ENCODE measurements at regions not wholly inside any gene's neighbourhood (a gene's known extent, or its start where the extent isn't known, plus 50 kb on each side); places are given as distances from the start of the nearest gene placed in this dataset.

DNA sequence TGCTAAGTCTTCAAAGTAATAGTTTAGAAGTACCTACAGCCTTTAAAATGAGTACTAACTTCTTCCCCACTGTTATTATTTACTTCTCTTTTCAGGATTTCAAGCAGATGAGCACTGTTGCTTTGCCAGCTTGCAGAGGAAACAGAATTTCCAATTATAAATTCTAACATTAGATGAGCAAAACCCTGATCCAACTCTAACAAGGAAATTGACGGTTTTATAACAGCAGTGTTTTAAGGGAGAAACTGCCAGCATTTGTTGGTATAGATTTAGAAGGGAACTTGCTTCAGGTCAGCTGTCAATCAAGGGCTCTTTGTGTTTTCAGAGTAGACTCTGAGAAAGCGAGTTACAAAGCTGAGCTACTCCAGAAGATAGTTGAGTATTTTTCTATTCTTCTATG is 120.5 kb downstream of the RAP2A start:
- TF ChIP-seq, protein P1, sequence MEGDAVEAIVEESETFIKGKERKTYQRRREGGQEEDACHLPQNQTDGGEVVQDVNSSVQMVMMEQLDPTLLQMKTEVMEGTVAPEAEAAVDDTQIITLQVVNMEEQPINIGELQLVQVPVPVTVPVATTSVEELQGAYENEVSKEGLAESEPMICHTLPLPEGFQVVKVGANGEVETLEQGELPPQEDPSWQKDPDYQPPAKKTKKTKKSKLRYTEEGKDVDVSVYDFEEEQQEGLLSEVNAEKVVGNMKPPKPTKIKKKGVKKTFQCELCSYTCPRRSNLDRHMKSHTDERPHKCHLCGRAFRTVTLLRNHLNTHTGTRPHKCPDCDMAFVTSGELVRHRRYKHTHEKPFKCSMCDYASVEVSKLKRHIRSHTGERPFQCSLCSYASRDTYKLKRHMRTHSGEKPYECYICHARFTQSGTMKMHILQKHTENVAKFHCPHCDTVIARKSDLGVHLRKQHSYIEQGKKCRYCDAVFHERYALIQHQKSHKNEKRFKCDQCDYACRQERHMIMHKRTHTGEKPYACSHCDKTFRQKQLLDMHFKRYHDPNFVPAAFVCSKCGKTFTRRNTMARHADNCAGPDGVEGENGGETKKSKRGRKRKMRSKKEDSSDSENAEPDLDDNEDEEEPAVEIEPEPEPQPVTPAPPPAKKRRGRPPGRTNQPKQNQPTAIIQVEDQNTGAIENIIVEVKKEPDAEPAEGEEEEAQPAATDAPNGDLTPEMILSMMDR (conservative IDR thresholded peaks at IDR 0.05): no peak
- TF ChIP-seq ZFX (IDR thresholded peaks at IDR 0.05): no peak
